Activated T-cell treated with anti-CD3 and anti-CD28 coated beads, Interleukin-2, amount 50 U/mL, for 72 hours (primary cell): ENCODE measurements at regions not wholly inside any gene's neighbourhood (a gene's known extent, or its start where the extent isn't known, plus 50 kb on each side); places are given as distances from the start of the nearest gene placed in this dataset.
"Not testable (repeated sequence)": the region's sequence is repeated elsewhere in the genome, so short reads cannot be mapped to it uniquely, and the experiment has no call there.

Experiments used
- ATAC-seq, 2 donors: fragments of 150-1000 bp; cut with Tn5 transposase; replicated peaks in 1 of 2; 2 replicates each; pipeline ENCODE4 v1.10.0; 2021; ENCODE audit warnings: moderate library complexity in 2 of 2, mild to moderate bottlenecking in 1 of 2
- DNase-seq, 2 donors: peaks; one replicate each; pipeline ENCODE4 v3.0.0; 2021 to 2022; ENCODE audit warnings: mixed read lengths in 1 of 2
- H3K27ac Mint-ChIP-seq: one replicate; pipeline ENCODE4 v1.8.0; 2022; ENCODE audit warnings: mild to moderate bottlenecking, moderate library complexity, mixed read lengths
- H3K27me3 Mint-ChIP-seq: one replicate; pipeline ENCODE4 v1.8.0; 2022; ENCODE audit warnings: low read depth, mixed read lengths
- H3K36me3 Mint-ChIP-seq, 2 donors: one replicate each; pipeline ENCODE4 v1.8.0; 2022; ENCODE audit warnings: mixed read lengths in 2 of 2, mild to moderate bottlenecking in 1 of 2; ENCODE audit not compliant: insufficient read depth in 2 of 2
- H3K4me1 Mint-ChIP-seq: one replicate; pipeline ENCODE4 v1.8.0; 2022; ENCODE audit warnings: low read depth, mixed read lengths
- H3K4me3 Mint-ChIP-seq, 2 donors: one replicate each; pipeline ENCODE4 v1.8.0; 2022; ENCODE audit warnings: mild to moderate bottlenecking in 2 of 2, mixed read lengths in 2 of 2, moderate library complexity in 2 of 2
- H3K9me3 Mint-ChIP-seq, 2 donors: one replicate each; pipeline ENCODE4 v1.8.0; 2022; ENCODE audit warnings: mixed read lengths in 2 of 2

DNA sequence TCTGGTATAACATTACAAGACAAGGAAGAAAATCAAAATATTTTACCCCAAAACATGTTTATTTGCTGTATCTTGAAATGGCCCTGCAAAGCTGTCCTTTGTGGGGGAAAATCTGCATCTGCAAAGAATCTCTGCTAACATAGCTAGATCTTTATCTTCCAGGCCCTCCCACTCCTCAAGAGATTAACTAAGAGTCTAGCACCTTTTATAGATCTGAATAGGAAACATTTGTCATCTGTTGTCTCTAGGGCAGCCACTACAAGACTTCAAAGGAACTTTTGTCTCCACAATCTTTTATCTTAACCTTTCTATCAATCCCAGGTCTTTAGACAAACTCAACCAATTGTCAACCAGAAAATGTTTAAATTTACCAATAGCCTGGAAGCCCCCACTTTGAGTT is 427.6 kb upstream of the ID2 start:
- ATAC-seq, H3K27ac Mint-ChIP-seq, H3K36me3 Mint-ChIP-seq, H3K4me3 Mint-ChIP-seq, H3K27me3 Mint-ChIP-seq, DNase-seq, H3K9me3 Mint-ChIP-seq: not testable (repeated sequence)
- H3K4me1 Mint-ChIP-seq: peaks cover 15% of the 10 kb centered on the region

DNA sequence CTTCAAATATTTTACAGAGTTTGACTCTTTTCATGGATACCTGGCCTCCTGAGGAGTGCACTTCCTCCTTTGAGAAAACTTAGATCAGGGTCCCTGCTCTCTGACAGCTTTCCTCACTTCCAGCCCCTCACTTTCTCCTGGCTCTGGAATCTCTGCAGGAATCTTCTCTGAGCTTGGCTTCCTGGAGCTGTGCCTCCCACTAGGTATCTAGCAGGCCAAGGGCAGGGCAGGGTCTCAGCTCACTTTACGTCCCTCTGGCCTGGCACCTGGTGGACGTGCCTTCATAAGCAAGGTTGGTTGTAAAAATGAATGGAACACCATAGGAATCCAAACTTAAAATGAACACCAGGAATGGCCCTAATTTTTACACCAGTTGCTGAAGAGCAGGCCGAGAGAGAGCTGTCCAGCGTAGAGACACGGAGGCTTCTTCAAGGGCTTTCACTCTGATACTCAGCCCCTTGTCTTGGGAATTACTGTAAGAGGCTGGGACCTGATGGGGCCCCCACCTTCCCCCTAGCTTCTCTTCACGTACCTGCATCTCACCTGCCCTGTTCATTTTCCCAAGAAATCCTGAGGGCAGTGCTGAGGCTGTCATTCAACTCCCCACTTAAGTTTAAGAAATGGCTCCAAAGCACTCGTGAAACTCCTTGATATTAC is 426.9 kb upstream of the ID2 start:
- no peak for DNase-seq
- Mint-ChIP-seq H3K9me3 (peaks cover 0 to 6% of the 10 kb centered on the region in 2 donors), H3K4me1 (peaks cover 15% of the 10 kb centered on the region), H3K4me3 (no peak overlapping the region), H3K27me3 (peaks cover 9% of the 10 kb centered on the region), H3K36me3 (peaks cover 2 to 6% of the 10 kb centered on the region in 2 donors), H3K27ac (no peak overlapping the region)
- no peak for ATAC-seq

DNA sequence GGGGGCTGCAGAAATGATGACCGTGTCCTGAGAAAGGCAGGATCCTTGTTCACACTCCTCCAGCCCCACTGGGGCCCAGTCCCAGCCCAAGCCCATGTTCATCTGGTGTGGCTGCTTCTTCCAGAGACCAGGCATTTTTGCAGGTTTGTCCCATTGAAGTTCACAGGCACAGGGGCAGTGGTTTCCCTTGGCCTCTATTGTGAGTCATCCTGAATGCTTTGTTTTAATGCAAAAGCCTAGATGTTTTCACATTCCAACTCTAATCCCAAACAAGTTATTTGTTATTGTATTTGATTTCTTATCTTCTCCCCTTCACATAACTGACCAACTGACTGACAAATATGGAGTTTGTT is 426.4 kb upstream of the ID2 start:
- Mint-ChIP-seq H3K4me3 (no peak overlapping the region), H3K9me3 (peaks cover 0 to 5% of the 10 kb centered on the region in 2 donors), H3K4me1 (peaks cover 15% of the 10 kb centered on the region), H3K27me3 (peaks cover 8% of the 10 kb centered on the region), H3K36me3 (peaks cover under 1 to 5% of the 10 kb centered on the region in 2 donors), H3K27ac (no peak overlapping the region)
- ATAC-seq: no peak
- DNase-seq: no peak

DNA sequence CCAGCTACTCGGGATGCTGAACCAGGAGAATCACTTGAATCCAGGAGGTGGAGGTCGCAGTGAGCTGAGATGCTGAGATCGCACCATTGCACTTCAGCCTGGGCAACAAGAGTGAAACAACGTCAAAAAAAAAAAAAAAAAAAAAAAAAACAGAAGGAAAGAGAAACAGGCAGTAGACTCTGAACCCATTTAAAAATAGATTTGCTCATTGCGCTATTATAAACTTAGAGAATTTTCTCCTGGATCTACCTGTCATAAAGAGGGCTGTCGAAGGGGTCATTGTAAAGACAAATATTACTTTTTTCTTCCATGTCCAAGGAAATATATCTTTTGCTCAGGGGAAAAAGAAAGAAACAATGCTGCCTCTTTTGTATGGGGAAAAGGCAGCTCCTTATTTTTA is 425.0 kb upstream of the ID2 start:
- Mint-ChIP-seq H3K36me3 (no peaks in the 10 kb centered on the region), H3K27ac (no peak overlapping the region), H3K4me3 (no peak overlapping the region), H3K27me3 (peaks cover 10% of the 10 kb centered on the region), H3K4me1 (peaks cover 15% of the 10 kb centered on the region), H3K9me3 (no peaks in the 10 kb centered on the region)
- no peak for DNase-seq
- ATAC-seq: no peak

DNA sequence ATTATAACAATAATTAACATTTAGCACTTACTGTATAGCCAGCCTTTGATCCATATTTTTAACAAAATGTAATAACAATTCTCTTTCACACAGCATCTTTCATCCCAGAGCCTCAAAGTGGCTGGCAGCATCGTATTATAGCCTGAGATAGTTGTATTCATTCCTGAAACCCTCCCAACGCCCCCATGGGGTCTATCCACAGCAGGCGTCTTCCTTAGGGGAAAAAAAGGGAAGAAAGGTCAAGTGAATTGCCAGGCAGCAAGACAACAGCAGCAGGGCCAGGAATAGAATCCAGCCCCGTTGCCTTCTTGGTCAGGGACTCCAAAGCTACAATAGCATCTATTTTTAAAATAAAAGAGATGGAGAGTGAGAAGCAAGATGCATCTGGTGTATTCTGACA is 424.4 kb upstream of the ID2 start:
- Mint-ChIP-seq H3K9me3 (no peaks in the 10 kb centered on the region), H3K4me1 (peaks cover 15% of the 10 kb centered on the region)

DNA sequence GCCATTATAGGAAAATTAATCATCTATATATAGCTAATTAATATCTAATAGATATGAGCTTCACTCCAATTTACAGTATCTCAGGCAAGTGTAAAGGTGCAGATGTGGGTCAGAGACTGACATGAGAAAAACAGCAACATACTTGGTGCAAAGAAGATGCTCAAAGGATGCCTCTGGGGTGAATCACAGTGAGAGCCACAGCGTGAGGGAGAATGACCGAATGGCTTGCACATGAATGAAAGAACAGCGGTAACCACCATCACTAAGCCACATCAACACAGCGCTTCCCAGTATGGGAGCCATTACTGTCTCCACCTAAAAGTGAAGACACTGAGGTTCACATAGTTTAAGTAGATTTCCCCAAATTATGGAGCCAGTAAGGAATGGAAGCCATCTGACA is 423.4 kb upstream of the ID2 start:
- Mint-ChIP-seq H3K4me3 (no peak overlapping the region), H3K27ac (no peak overlapping the region), H3K36me3 (no peaks in the 10 kb centered on the region), H3K27me3 (peaks cover 10% of the 10 kb centered on the region), H3K4me1 (peaks cover 20% of the 10 kb centered on the region), H3K9me3 (no peaks in the 10 kb centered on the region)
- ATAC-seq: no peak
- DNase-seq: no peak

More for the DNA sequence above, 424.4 kb upstream of the ID2 start:
- Mint-ChIP-seq H3K27ac (no peak overlapping the region), H3K36me3 (no peaks in the 10 kb centered on the region), H3K4me3 (no peak overlapping the region), H3K27me3 (peaks cover 10% of the 10 kb centered on the region)
- no peak for DNase-seq
- ATAC-seq: no peak

DNA sequence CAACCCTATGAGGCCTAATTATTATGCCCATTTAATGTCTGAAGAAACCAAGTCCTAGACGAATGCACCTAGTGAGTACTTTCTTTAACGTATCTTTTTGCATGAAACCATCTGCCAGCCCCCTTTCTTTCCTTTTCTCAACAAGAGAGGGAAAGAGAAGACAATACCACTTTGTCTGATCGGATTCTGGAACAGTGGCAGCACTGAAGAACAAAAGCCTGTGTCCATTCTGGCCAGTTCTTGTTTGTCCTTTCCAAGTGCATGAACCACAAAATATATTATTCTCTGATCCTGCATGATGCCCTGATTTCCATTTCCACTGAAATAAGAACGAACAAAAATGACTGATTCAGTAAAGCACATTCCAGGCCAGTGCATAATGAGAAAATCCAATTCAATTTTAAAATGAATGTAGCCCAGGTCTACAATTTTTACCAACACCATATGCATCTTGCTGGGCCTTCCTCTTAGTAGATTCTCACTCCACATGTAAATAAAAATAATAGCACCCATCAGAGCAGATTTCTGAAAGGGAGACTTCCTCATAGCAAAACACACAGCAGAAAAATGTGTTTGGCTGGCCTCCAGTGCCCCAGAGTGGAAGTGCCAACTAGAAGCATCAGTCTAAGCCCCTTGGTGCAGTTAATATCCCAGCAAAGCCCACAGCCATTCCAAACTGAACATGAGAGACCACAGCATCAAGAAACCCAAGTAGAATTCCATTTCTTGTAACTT is 422.6 kb upstream of the ID2 start:
- no peaks in the 10 kb centered on the region for H3K9me3 Mint-ChIP-seq
- H3K4me3 Mint-ChIP-seq: no peak overlapping the region
- peaks cover 10% of the 10 kb centered on the region for H3K27me3 Mint-ChIP-seq
- DNase-seq: no peak
- H3K27ac Mint-ChIP-seq: no peak overlapping the region
- no peak for ATAC-seq
- peaks cover 16% of the 10 kb centered on the region for H3K4me1 Mint-ChIP-seq
- no peaks in the 10 kb centered on the region for H3K36me3 Mint-ChIP-seq

DNA sequence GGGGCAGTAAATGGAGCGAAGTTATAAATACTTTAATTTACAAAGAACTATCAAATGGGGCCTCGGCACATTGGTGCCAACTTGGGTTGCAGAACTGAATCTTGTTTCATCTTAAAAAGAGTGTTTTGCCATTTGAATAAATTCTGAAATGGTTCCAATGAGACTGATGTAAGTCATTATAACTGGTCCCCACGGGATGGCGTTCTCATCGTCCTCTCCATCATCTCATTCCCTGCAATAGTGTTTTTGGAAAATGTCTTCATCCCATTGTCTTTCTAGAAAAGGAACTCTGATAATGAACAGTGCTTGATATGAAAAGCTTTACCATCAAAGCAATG is 422.0 kb upstream of the ID2 start:
- Mint-ChIP-seq H3K27me3 (peaks cover 10% of the 10 kb centered on the region), H3K9me3 (no peaks in the 10 kb centered on the region), H3K4me3 (no peak overlapping the region), H3K27ac (no peak overlapping the region), H3K36me3 (no peaks in the 10 kb centered on the region), H3K4me1 (peaks cover 11% of the 10 kb centered on the region)
- ATAC-seq (no peak), DNase-seq (no peak)

DNA sequence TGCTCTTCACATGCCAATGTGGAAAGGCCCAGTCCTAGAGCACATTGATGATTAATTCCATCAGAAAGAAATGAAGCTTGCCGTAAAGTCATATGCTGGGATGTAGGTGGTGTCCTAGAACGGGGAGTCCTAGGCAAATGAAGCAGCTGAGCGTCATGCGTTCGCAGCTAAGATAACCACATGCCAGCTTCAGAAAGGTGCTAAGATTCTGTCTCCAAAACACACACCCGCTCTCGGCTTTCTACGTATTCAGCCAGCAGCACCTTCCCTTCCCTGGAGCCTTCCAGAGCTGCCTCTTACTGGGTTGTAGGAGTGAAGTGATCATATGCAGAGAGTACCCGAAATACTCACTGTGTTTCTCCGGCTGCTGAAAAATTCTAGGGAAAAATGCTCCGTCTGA is 421.6 kb upstream of the ID2 start:
- no peak overlapping the region for H3K27ac Mint-ChIP-seq
- peaks cover 10% of the 10 kb centered on the region for H3K27me3 Mint-ChIP-seq
- H3K4me1 Mint-ChIP-seq: peaks cover 11% of the 10 kb centered on the region
- no peak for DNase-seq
- no peak for ATAC-seq
- H3K9me3 Mint-ChIP-seq: no peaks in the 10 kb centered on the region
- H3K36me3 Mint-ChIP-seq: no peaks in the 10 kb centered on the region
- H3K4me3 Mint-ChIP-seq: no peak overlapping the region

DNA sequence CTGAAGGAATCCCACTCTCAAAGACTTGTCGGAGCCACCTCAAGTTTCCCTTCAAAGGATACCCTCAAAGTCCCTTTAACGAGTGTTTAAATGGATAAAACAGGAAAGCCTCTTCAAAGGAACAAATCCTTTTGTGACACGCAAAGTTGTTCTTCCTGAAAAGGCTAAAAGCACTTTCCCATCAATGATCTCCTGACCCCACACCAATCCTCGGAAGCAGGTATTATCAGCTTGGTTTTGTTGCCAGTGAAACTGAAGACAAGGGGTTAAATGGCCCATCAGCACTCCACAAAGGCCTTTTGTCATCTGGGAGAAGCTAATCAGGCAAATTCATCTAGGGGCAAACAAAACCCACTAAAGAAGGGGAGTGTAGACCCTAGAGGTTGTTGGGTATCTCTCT is 418.0 kb upstream of the ID2 start:
- Mint-ChIP-seq H3K9me3 (no peaks in the 10 kb centered on the region), H3K4me1 (peaks cover 11% of the 10 kb centered on the region), H3K27me3 (peaks cover 10% of the 10 kb centered on the region), H3K27ac (no peak overlapping the region), H3K36me3 (no peaks in the 10 kb centered on the region), H3K4me3 (no peak overlapping the region)
- ATAC-seq (no peak), DNase-seq (no peak)

DNA sequence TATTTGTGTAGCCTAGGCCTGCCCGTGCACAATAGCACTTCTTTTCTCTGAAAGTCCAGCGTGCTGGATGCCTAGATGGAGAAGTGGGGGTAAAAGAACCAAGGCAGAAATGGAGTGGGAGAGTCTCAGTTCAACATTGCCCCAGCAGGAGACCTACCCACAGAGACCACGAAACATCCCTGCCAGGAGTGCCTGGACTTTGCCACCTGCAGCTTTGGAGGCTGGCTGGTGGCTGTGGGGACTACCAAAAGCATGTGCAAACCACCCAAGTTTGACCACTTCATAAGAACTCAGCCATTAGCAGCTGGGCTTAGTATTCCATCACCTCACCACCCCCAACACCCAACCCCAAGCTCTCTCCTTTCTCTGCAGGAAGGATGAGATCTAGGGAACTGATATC is 416.9 kb upstream of the ID2 start:
- Mint-ChIP-seq H3K9me3 (no peaks in the 10 kb centered on the region), H3K4me1 (peaks cover 11% of the 10 kb centered on the region), H3K4me3 (no peak overlapping the region), H3K27ac (no peak overlapping the region), H3K36me3 (no peaks in the 10 kb centered on the region), H3K27me3 (peaks cover 10% of the 10 kb centered on the region)
- no peak for DNase-seq
- ATAC-seq: no peak

DNA sequence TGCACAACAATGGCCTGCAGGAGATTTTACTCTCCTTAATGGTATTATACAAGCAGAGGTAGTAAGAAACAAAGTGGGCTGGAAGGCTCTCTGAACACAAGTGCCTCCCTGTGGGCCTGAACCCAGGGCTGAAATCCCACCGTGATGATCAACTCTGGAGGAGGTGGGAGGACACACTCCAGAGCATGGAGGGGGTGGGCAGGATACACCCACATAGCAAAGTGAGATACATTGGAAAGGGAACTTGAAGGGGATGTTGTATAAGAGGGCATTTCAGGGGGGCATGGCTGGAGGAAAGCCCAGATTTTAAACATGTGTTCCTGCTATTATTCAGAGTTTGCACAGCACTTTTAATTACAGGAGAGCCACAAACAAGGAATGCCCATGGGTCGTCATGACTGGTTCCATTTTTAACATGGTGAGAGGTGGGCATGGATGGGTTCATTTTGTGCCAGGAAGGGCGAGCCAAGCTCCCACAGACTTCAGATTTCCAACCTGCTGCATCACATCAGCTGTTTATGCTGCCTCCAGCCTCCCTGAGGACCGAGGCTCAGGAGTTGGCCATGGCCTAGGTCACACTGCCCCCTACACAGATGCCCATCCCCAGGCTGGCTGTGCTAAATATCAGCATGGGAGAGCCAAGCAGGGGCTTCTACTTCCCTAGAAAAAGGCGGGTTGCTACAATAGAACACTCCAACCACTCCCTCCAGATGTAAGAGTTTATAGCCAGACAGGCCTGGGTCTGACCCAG is 416.2 kb upstream of the ID2 start:
- Mint-ChIP-seq H3K27ac (no peak overlapping the region), H3K4me1 (peaks cover 11% of the 10 kb centered on the region), H3K9me3 (no peaks in the 10 kb centered on the region), H3K4me3 (no peak overlapping the region), H3K36me3 (no peaks in the 10 kb centered on the region), H3K27me3 (peaks cover 6% of the 10 kb centered on the region)
- ATAC-seq (no peak), DNase-seq (no peak)

DNA sequence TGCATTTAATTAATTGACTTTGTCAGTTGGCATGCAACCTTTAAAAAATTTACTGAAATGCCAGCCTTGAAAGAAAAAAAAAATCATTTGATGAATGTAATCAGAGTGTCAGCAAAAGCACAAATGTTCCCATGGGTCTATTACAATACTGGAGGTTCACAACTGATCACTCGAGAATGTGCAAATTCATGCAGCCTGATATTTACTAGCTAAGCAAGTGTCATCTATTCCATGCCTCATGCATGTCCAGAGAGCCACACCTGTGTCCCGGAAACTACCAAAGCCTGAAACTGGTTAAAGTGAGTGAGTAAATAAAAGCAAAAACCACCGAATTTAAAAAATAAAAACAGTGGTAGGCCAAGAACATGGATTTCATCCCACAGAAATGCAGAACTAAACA is 415.3 kb upstream of the ID2 start:
- H3K36me3 Mint-ChIP-seq: no peaks in the 10 kb centered on the region
- no peak for DNase-seq
- no peak overlapping the region for H3K27ac Mint-ChIP-seq
- peaks cover 11% of the 10 kb centered on the region for H3K4me1 Mint-ChIP-seq
- H3K4me3 Mint-ChIP-seq: no peak overlapping the region
- no peak for ATAC-seq
- H3K9me3 Mint-ChIP-seq: peaks cover 0 to 6% of the 10 kb centered on the region in 2 donors
- peaks cover 8% of the 10 kb centered on the region for H3K27me3 Mint-ChIP-seq
